SKM-1 (cell line): ENCODE measurements at regions not wholly inside any gene's neighbourhood (a gene's known extent, or its start where the extent isn't known, plus 50 kb on each side); places are given as distances from the start of the nearest gene placed in this dataset.

Experiments
- DNase-seq: peaks from one replicate; lab custom pipeline; 2025; ENCODE audit not compliant: unreplicated experiment; lab: John Stamatoyannopoulos, UW

DNA sequence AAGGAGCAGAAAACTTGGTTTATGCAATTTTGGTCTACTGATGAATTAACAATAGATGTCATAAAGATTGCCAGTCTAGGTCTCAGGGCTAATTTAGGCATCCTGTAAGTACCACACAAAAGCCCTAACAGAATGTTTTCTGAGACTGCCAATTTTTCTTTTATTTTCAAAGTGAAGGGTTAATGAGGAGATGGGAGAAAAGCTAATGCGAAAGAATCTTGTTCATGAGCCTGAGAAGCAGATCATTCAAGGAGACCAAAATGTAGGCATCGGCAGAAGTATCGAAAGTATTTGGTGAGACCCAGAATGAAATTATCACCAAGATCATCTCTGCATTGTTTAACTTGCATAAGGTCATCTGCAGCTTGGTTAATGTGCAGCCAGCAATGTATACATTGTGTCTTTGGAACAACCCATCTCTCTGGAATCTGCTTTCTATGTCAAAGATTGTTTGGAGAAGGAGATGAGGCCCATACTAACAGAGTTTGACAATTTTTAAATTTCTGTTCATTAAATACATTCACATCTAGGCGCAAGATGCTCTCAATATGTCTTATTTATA is 163.3 kb upstream of the GLI3 start:
- no peak for DNase-seq

- DNase-seq: no peak
These were observed 158.6 kb upstream of the GLI3 start for GRCh38 chr7:42395607-42396006.

- DNase-seq: no peak
These were observed 155.8 kb upstream of the GLI3 start for GRCh38 chr7:42392826-42393225.

- no peak for DNase-seq
These were observed 152.7 kb upstream of the GLI3 start for GRCh38 chr7:42389697-42390096.

DNA sequence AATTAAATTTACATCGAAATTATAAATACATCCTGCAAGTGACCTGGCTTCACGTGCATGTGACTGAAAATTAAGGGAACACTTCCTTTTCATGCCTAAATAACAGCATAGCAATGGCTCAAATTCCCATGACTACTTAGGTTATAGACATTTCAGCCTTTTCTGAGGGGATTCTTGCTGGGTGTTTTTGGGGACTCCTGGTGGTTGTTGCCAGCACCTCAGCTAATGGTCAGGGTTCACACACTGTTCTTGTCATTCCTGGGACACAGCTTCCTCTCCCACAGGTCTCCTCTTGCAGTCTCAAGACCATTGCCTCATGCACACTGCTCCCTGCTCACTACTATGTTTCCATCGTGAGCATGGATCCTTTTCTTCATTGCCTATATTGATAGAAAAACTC is 148.9 kb upstream of the GLI3 start:
- no peak for DNase-seq

- DNase-seq: no peak
These were observed 144.2 kb upstream of the GLI3 start for GRCh38 chr7:42381161-42381560.

GRCh38 chr7:42380401-42380800 is 143.4 kb upstream of the GLI3 start:
- DNase-seq: no peak

DNA sequence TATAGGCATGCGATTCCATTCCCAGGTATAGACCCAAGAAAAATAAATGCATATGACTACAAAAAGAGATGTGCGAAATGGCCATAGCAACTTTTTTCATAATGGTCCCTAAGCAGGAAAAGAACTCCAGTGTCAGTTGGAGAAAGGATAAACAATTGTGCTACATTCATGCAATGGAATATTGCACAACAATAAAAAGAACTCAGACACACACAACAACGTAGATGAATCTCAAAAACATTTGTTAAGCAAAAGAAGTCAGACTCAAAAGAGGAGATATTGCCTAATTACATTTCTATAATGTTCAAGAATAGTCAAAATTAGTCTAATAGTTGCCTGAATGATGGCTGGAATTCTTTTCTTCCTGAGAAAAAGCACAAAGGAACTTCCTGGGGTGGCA is 141.1 kb upstream of the GLI3 start:
- no peak for DNase-seq

- DNase-seq: no peak
These were observed 136.3 kb upstream of the GLI3 start for GRCh38 chr7:42373285-42373684.

DNA sequence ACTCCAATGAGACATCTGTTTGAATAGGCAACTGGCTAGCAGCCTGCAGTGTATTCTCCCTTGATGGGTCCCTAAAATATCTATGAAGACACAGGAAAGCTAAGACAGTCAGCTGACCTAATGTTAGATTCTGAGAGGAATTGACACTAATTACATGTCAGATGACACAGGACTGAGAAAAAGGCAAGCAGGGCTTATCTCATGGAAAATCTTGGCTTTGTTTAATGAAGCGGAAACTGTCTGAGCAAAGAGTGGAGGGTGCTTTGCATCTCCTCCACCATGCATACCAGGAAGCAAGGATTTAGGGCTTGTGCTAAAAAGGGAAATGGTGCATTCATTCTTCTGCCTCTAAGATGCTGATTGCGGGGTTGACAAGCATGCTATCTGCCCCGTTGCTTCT is 135.5 kb upstream of the GLI3 start:
- no peak for DNase-seq

DNA sequence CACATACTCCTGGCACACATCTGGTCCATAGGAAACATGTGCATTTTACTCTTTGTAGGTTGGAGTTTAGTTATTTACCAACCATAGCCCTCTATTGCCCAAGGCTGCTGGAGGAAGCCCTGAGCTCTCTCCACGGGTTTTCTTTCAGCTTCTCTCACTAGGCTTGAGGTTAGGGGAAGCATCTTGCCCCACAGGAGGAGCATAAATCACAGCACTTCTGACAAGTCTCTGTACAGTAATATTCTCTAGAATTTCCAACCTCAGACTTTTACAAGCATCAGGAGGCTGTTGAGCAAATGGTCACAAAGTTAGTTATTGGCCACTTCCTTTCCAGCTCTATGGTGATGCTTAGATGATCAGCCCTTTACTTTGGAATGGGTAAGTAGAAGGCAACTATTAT is 122.9 kb upstream of the GLI3 start:
- no peak for DNase-seq

DNA sequence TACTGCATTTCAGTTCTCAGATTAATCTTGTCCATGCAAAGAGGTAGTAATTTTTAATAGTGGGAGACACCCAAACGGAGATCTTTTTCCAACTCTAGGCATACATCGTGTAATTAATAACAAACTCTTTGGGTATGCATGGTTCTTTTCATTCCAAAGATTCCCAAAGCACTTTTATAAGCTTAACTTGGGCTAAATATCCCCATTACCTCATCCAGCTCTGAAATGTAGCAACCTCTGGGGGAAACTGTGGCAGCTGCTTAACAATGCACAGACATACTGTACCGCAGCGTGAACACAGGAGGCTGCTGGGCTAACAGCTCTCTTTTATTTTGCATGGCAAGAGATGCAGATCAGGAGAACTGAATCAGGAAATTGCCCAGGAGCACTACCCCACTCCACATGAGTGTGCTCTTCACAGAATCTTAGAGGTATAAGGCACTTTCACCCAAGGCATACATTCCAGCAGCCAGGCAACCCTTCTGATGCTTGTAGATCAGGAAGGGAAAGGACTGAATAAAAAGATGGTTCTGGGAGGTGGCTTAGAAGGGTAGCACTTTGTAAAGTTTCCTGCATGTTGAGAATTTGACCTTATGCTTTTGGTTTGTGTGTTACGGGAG is 114.4 kb upstream of the GLI3 start:
- DNase-seq: no peak

GRCh38 chr7:42350801-42351200 is 113.8 kb upstream of the GLI3 start:
- no peak for DNase-seq

- DNase-seq: no peak
These were observed 111.6 kb upstream of the GLI3 start for GRCh38 chr7:42348631-42349030.

DNA sequence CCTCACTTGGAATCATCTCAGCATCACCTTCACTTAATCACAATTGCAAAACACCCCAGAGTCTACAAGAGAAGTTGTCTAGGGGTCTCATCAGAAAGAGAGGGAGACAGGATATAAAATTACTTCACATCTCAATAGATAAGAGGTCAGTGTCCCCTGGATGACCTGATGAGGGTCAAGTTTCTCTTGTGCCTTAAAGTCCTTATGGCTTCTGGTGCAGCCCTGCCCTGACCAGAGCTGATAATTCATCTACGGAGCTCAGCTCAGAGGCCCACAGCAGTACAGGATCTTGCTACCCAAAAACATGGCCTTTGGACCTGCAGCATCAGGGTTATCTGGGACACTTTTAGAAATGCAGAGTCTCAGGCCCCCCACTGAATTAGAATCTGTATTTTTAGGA is 111.1 kb upstream of the GLI3 start:
- no peak for DNase-seq

GRCh38 chr7:42347616-42348015 is 110.6 kb upstream of the GLI3 start:
- DNase-seq: no peak

GRCh38 chr7:42345478-42346299 is 108.7 kb upstream of the GLI3 start:
- no peak for DNase-seq

- DNase-seq: no peak
These were observed 107.3 kb upstream of the GLI3 start for GRCh38 chr7:42344198-42344755.

DNA sequence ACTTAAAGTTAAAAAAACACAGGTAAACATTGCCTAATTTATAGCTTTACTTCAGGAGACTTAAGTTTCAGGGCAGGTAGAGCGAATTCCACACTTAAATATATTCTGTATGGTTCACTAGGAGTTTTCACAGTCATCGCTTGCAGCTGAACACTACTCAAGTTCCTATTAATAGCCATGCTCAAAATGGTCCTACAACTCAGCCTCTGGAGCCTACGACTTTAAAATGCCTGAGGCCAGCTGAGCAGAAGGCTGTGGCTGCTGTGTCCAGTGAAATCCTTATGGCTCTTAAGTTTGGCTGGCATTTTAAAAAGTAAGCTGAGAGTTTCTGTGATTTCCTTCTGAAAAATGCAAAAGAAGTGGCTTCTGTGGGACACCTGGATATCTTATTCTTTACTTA is 105.4 kb upstream of the GLI3 start:
- no peak for DNase-seq

DNA sequence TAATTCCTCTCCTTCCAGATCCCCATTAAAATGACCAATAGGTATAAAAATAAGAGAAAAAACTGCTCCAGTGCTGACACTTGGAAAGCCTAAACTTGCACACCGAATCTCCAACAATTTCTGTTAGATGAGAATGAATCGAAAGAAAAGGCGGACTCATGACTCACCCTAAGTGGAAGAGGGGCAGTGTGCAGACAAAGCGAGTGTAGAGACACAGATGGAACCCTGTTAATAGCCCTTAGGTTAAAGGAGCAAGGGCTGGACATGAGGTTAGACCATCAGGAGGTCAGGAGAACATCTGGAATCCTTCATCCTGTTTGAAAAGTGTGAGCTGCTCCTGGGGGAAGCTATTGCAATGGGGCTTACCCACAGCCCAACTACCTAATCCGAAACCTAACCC is 103.4 kb upstream of the GLI3 start:
- no peak for DNase-seq

GRCh38 chr7:42338916-42339540 is 102.0 kb upstream of the GLI3 start:
- DNase-seq: no peak
